ENCODE measurements at regions not wholly inside any gene's neighbourhood (a gene's known extent, or its start where the extent isn't known, plus 50 kb on each side); places are given as distances from the start of the nearest gene placed in this dataset.

DNA sequence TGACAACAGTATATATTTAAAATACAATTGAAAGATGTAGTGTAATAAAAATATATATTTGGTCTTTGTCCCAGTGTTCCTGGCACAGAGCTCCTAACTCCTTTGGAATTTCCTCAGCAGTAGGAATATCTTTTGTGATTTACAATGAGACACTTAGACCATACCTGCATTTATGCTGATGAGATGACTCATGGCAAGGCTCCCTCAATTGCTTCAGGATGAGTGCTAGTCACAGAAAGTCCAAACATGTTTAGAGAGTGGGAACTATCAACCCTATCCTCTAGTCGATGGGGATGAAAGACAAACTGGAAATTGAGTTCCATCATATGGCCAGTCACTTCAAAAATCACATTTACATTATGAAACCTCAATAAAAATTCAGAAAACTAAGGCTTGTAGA lies 588.3 kb upstream of the LMCD1 start:
- no peaks in the 10 kb centered on the region for H3K9me2 ChIP-seq (ENCODE audit: low read depth, low read length)
- TF ChIP-seq EZH2 (IDR thresholded peaks at IDR 0.05; ENCODE audit: borderline replicate concordance, low read length): no peak
- TF ChIP-seq, protein P1, sequence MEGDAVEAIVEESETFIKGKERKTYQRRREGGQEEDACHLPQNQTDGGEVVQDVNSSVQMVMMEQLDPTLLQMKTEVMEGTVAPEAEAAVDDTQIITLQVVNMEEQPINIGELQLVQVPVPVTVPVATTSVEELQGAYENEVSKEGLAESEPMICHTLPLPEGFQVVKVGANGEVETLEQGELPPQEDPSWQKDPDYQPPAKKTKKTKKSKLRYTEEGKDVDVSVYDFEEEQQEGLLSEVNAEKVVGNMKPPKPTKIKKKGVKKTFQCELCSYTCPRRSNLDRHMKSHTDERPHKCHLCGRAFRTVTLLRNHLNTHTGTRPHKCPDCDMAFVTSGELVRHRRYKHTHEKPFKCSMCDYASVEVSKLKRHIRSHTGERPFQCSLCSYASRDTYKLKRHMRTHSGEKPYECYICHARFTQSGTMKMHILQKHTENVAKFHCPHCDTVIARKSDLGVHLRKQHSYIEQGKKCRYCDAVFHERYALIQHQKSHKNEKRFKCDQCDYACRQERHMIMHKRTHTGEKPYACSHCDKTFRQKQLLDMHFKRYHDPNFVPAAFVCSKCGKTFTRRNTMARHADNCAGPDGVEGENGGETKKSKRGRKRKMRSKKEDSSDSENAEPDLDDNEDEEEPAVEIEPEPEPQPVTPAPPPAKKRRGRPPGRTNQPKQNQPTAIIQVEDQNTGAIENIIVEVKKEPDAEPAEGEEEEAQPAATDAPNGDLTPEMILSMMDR (IDR thresholded peaks at IDR 0.05; ENCODE audit: low read length): no peak
- H3F3A ChIP-seq (ENCODE audit: insufficient read depth, low read length): no peaks in the 10 kb centered on the region
- no peak overlapping the region for H3K4me2 ChIP-seq (ENCODE audit: low read length)
- no peaks in the 10 kb centered on the region for H4K20me1 ChIP-seq (ENCODE audit: insufficient read depth, low read length)
- no peaks in the 10 kb centered on the region for H3K36me3 ChIP-seq (ENCODE audit: insufficient read depth, low read length)
- no peak overlapping the region for H3K9ac ChIP-seq (ENCODE audit: low read length)
- H3K79me2 ChIP-seq (ENCODE audit: insufficient read depth, low read length): no peaks in the 10 kb centered on the region
- H3K4me1 ChIP-seq (ENCODE audit: insufficient read depth, low read length, severe bottlenecking): no peaks in the 10 kb centered on the region
- H3K4me3 ChIP-seq (ENCODE audit: low read depth, low read length, poor library complexity, severe bottlenecking): no peak overlapping the region
- no peak overlapping the region for H3K27ac ChIP-seq (ENCODE audit: low read depth, low read length, poor library complexity, severe bottlenecking)
- no peaks in the 10 kb centered on the region for H3K9me3 ChIP-seq (ENCODE audit: low read length)
- H2AFZ ChIP-seq (ENCODE audit: low read length): no peak overlapping the region
- H3K27me3 ChIP-seq (ENCODE audit: insufficient read depth, low read length): no peaks in the 10 kb centered on the region

DNA sequence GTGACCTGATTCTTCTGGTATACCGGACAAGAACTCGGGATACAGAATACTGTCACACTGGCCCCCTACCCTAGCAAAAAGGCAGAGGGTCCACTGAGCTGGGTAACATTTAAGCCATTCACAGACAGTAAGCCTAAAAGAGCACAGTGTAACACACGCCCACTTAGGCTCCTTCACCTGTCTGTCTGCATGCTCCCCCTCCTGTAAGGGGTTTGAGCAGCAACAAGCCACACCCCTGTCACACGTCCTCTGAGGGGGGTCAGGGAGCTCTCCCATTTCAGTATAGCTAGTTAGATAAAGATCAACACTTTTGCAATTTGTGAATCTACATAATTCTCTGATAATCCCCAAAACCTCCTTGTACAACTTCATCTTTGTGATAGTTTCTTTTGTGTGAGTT lies 586.3 kb upstream of the LMCD1 start:
- no peak overlapping the region for H3K4me2 ChIP-seq (ENCODE audit: low read length)
- H2AFZ ChIP-seq (ENCODE audit: low read length): no peak overlapping the region
- H3K9me2 ChIP-seq (ENCODE audit: low read depth, low read length): no peaks in the 10 kb centered on the region
- H3K4me3 ChIP-seq (ENCODE audit: low read depth, low read length, poor library complexity, severe bottlenecking): no peak overlapping the region
- H3K9me3 ChIP-seq (ENCODE audit: low read length): no peaks in the 10 kb centered on the region
- no peak overlapping the region for H3K27ac ChIP-seq (ENCODE audit: low read depth, low read length, poor library complexity, severe bottlenecking)
- H4K20me1 ChIP-seq (ENCODE audit: insufficient read depth, low read length): no peaks in the 10 kb centered on the region
- no peaks in the 10 kb centered on the region for H3K4me1 ChIP-seq (ENCODE audit: insufficient read depth, low read length, severe bottlenecking)
- no peak overlapping the region for H3K9ac ChIP-seq (ENCODE audit: low read length)
- H3K36me3 ChIP-seq (ENCODE audit: insufficient read depth, low read length): no peaks in the 10 kb centered on the region
- H3K27me3 ChIP-seq (ENCODE audit: insufficient read depth, low read length): no peaks in the 10 kb centered on the region
- no peak for TF ChIP-seq EZH2 (IDR thresholded peaks at IDR 0.05; ENCODE audit: borderline replicate concordance, low read length)
- TF ChIP-seq, protein P1 (IDR thresholded peaks at IDR 0.05; ENCODE audit: low read length): no peak
- no peaks in the 10 kb centered on the region for H3K79me2 ChIP-seq (ENCODE audit: insufficient read depth, low read length)
- no peaks in the 10 kb centered on the region for H3F3A ChIP-seq (ENCODE audit: insufficient read depth, low read length)

- no peak overlapping the region for H3K4me3 ChIP-seq (ENCODE audit: low read depth, low read length, poor library complexity, severe bottlenecking)
- H3K4me1 ChIP-seq (ENCODE audit: insufficient read depth, low read length, severe bottlenecking): no peaks in the 10 kb centered on the region
- TF ChIP-seq, protein P1 (IDR thresholded peaks at IDR 0.05; ENCODE audit: low read length): no peak
- no peak for TF ChIP-seq EZH2 (IDR thresholded peaks at IDR 0.05; ENCODE audit: borderline replicate concordance, low read length)
- H3K9ac ChIP-seq (ENCODE audit: low read length): no peak overlapping the region
- H3K4me2 ChIP-seq (ENCODE audit: low read length): no peak overlapping the region
- no peaks in the 10 kb centered on the region for H3K36me3 ChIP-seq (ENCODE audit: insufficient read depth, low read length)
- no peaks in the 10 kb centered on the region for H3K27me3 ChIP-seq (ENCODE audit: insufficient read depth, low read length)
- H3K9me3 ChIP-seq (ENCODE audit: low read length): no peaks in the 10 kb centered on the region
- no peaks in the 10 kb centered on the region for H3K79me2 ChIP-seq (ENCODE audit: insufficient read depth, low read length)
- H4K20me1 ChIP-seq (ENCODE audit: insufficient read depth, low read length): no peaks in the 10 kb centered on the region
- no peak overlapping the region for H2AFZ ChIP-seq (ENCODE audit: low read length)
- no peak overlapping the region for H3K27ac ChIP-seq (ENCODE audit: low read depth, low read length, poor library complexity, severe bottlenecking)
- H3F3A ChIP-seq (ENCODE audit: insufficient read depth, low read length): no peaks in the 10 kb centered on the region
- no peaks in the 10 kb centered on the region for H3K9me2 ChIP-seq (ENCODE audit: low read depth, low read length)
Measured at GRCh38 chr3:7917443-7918151, 584.0 kb upstream of the LMCD1 start.

All from OCI-LY1 (cell line).